ENCODE measurements at regions not wholly inside any gene's neighbourhood (a gene's known extent, or its start where the extent isn't known, plus 50 kb on each side); places are given as distances from the start of the nearest gene placed in this dataset.

DNA sequence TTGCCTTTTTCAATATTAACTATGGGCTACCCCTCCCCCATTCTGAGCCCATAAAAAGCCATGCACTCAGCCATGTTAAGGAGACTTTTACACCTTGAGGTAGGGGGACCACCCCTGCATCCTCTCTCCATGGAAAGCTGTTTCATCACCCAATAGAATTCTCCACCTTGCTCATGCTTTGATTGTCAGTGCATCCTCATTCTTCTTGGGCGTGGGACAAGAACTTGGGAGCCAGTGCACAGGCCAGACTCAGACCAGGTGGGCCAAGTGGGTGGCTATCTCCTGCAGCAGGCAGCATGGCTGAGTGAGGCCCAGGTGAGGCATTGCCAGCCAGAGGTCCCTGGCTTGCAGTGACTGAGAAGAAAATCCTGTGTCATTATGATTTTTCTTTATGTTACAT lies 357.4 kb upstream of the CDIN1 start:
- TF ChIP-seq, protein P1, sequence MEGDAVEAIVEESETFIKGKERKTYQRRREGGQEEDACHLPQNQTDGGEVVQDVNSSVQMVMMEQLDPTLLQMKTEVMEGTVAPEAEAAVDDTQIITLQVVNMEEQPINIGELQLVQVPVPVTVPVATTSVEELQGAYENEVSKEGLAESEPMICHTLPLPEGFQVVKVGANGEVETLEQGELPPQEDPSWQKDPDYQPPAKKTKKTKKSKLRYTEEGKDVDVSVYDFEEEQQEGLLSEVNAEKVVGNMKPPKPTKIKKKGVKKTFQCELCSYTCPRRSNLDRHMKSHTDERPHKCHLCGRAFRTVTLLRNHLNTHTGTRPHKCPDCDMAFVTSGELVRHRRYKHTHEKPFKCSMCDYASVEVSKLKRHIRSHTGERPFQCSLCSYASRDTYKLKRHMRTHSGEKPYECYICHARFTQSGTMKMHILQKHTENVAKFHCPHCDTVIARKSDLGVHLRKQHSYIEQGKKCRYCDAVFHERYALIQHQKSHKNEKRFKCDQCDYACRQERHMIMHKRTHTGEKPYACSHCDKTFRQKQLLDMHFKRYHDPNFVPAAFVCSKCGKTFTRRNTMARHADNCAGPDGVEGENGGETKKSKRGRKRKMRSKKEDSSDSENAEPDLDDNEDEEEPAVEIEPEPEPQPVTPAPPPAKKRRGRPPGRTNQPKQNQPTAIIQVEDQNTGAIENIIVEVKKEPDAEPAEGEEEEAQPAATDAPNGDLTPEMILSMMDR (IDR thresholded peaks at IDR 0.05; ENCODE audit: poor library complexity, severe bottlenecking): no peak
- TF ChIP-seq, protein P2, sequence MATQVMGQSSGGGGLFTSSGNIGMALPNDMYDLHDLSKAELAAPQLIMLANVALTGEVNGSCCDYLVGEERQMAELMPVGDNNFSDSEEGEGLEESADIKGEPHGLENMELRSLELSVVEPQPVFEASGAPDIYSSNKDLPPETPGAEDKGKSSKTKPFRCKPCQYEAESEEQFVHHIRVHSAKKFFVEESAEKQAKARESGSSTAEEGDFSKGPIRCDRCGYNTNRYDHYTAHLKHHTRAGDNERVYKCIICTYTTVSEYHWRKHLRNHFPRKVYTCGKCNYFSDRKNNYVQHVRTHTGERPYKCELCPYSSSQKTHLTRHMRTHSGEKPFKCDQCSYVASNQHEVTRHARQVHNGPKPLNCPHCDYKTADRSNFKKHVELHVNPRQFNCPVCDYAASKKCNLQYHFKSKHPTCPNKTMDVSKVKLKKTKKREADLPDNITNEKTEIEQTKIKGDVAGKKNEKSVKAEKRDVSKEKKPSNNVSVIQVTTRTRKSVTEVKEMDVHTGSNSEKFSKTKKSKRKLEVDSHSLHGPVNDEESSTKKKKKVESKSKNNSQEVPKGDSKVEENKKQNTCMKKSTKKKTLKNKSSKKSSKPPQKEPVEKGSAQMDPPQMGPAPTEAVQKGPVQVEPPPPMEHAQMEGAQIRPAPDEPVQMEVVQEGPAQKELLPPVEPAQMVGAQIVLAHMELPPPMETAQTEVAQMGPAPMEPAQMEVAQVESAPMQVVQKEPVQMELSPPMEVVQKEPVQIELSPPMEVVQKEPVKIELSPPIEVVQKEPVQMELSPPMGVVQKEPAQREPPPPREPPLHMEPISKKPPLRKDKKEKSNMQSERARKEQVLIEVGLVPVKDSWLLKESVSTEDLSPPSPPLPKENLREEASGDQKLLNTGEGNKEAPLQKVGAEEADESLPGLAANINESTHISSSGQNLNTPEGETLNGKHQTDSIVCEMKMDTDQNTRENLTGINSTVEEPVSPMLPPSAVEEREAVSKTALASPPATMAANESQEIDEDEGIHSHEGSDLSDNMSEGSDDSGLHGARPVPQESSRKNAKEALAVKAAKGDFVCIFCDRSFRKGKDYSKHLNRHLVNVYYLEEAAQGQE (IDR thresholded peaks at IDR 0.05; ENCODE audit: borderline replicate concordance): no peak
- no peak for TF ChIP-seq MXI1 (conservative IDR thresholded peaks at IDR 0.05; ENCODE audit: poor library complexity, severe bottlenecking)
- no peak for TF ChIP-seq SMC3 (conservative IDR thresholded peaks at IDR 0.05; ENCODE audit: poor library complexity)
- TF ChIP-seq EP300 (conservative IDR thresholded peaks at IDR 0.05; ENCODE audit: poor library complexity, severe bottlenecking): no peak
- no peak for TF ChIP-seq EZH2 (IDR thresholded peaks at IDR 0.05; ENCODE audit: borderline replicate concordance, insufficient read depth, low read length, poor library complexity, severe bottlenecking)
- TF ChIP-seq RAD21 (conservative IDR thresholded peaks at IDR 0.05): no peak
- no peak for TF ChIP-seq POLR2AphosphoS5 (IDR thresholded peaks at IDR 0.05)
- no peak for TF ChIP-seq TAF1 (IDR thresholded peaks at IDR 0.05; ENCODE audit: low read depth)
- no peaks in the 10 kb centered on the region for H3K9me3 ChIP-seq (ENCODE audit: low read length)
- H3K27me3 ChIP-seq (ENCODE audit: insufficient read depth, low read depth, low read length): no peaks in the 10 kb centered on the region
- no peaks in the 10 kb centered on the region for H3K36me3 ChIP-seq (ENCODE audit: insufficient read depth, low read length)
- H3K79me2 ChIP-seq (replicated peaks; ENCODE audit: insufficient read depth, low read length): no peaks in the 10 kb centered on the region
- no peak overlapping the region for H3K4me2 ChIP-seq (ENCODE audit: low read length)
- no peak overlapping the region for H3K27ac ChIP-seq (ENCODE audit: low read length)
- no peak overlapping the region for H2AFZ ChIP-seq (ENCODE audit: low read depth, low read length)
- H3K9me2 ChIP-seq (ENCODE audit: insufficient read depth, low read length): no peaks in the 10 kb centered on the region
- H4K20me1 ChIP-seq (ENCODE audit: insufficient read depth): no peaks in the 10 kb centered on the region
- H3K9ac ChIP-seq (ENCODE audit: low read length): no peak overlapping the region
- no peak overlapping the region for H3K4me3 ChIP-seq (ENCODE audit: low read length)
- no peaks in the 10 kb centered on the region for H3F3A ChIP-seq (ENCODE audit: insufficient read depth, low read length, poor library complexity, severe bottlenecking)

DNA sequence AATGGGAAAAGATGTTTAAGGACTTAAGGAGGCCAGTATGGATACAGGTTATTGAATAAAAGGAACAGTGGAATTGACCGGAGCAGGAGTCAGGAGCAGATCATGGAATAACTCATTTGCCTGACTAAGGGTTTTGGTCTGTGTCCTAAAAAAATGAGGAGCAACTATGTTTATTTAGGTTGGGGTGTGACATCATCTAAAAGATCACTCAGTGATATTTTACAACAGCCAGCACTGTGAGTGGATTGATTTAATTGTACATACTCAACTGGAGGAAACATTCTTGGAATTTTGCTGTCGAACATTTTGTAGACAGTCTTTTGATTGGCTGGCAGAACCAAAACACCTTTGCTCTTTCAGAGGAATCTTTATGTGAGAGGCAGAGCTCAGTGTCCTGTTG lies 348.6 kb upstream of the CDIN1 start:
- H3K36me3 ChIP-seq (ENCODE audit: insufficient read depth, low read length): no peaks in the 10 kb centered on the region
- no peak for TF ChIP-seq EZH2 (IDR thresholded peaks at IDR 0.05; ENCODE audit: borderline replicate concordance, insufficient read depth, low read length, poor library complexity, severe bottlenecking)
- TF ChIP-seq, protein P1 (IDR thresholded peaks at IDR 0.05; ENCODE audit: poor library complexity, severe bottlenecking): no peak
- no peak for TF ChIP-seq SMC3 (conservative IDR thresholded peaks at IDR 0.05; ENCODE audit: poor library complexity)
- no peak for TF ChIP-seq MXI1 (conservative IDR thresholded peaks at IDR 0.05; ENCODE audit: poor library complexity, severe bottlenecking)
- no peak for TF ChIP-seq TAF1 (IDR thresholded peaks at IDR 0.05; ENCODE audit: low read depth)
- TF ChIP-seq RAD21 (conservative IDR thresholded peaks at IDR 0.05): no peak
- TF ChIP-seq, protein P2 (IDR thresholded peaks at IDR 0.05; ENCODE audit: borderline replicate concordance): no peak
- TF ChIP-seq POLR2AphosphoS5 (IDR thresholded peaks at IDR 0.05): no peak
- no peak for TF ChIP-seq EP300 (conservative IDR thresholded peaks at IDR 0.05; ENCODE audit: poor library complexity, severe bottlenecking)
- no peaks in the 10 kb centered on the region for H4K20me1 ChIP-seq (ENCODE audit: insufficient read depth)
- no peaks in the 10 kb centered on the region for H3K9me3 ChIP-seq (ENCODE audit: low read length)
- no peak overlapping the region for H3K4me2 ChIP-seq (ENCODE audit: low read length)
- H3K27ac ChIP-seq (ENCODE audit: low read length): no peak overlapping the region
- H2AFZ ChIP-seq (ENCODE audit: low read depth, low read length): no peak overlapping the region
- no peaks in the 10 kb centered on the region for H3K79me2 ChIP-seq (replicated peaks; ENCODE audit: insufficient read depth, low read length)
- no peak overlapping the region for H3K4me3 ChIP-seq (ENCODE audit: low read length)
- H3K9me2 ChIP-seq (ENCODE audit: insufficient read depth, low read length): no peaks in the 10 kb centered on the region
- no peak overlapping the region for H3K9ac ChIP-seq (ENCODE audit: low read length)
- no peaks in the 10 kb centered on the region for H3K27me3 ChIP-seq (ENCODE audit: insufficient read depth, low read depth, low read length)
- no peaks in the 10 kb centered on the region for H3F3A ChIP-seq (ENCODE audit: insufficient read depth, low read length, poor library complexity, severe bottlenecking)

Measured in neural cell (in vitro differentiated cells).